WI38 (cell line): ENCODE measurements at regions not wholly inside any gene's neighbourhood (a gene's known extent, or its start where the extent isn't known, plus 50 kb on each side); places are given as distances from the start of the nearest gene placed in this dataset.

Source experiments
- H3K4me3 ChIP-seq: 2 replicates; pipeline ENCODE4 v1.5.1; 2011; ENCODE audit warnings: low read depth, mild to moderate bottlenecking, control low read depth, low read length
- CTCF ChIP-seq: IDR thresholded peaks from 2 replicates; pipeline ENCODE4 v1.5.1; 2012; ENCODE audit warnings: low read depth, mild to moderate bottlenecking, control low read depth, low read length

- TF ChIP-seq CTCF: no peak
- H3K4me3 ChIP-seq: no peak overlapping the region
Measured at GRCh38 chr5:124996023-124996763, 249.8 kb upstream of the ZNF608 start.

GRCh38 chr5:124996764-124997077 lies 250.3 kb upstream of the ZNF608 start:
- no peak for TF ChIP-seq CTCF
- no peak overlapping the region for H3K4me3 ChIP-seq

- H3K4me3 ChIP-seq: no peak overlapping the region
- no peak for TF ChIP-seq CTCF
Measured at GRCh38 chr5:124997186-124997893, 250.9 kb upstream of the ZNF608 start.

- no peak overlapping the region for H3K4me3 ChIP-seq
- no peak for TF ChIP-seq CTCF
Measured at GRCh38 chr5:124998520-124998919, 252.1 kb upstream of the ZNF608 start.

- TF ChIP-seq CTCF: no peak
- no peak overlapping the region for H3K4me3 ChIP-seq
Measured at GRCh38 chr5:125002727-125003598, 256.5 kb upstream of the ZNF608 start.

GRCh38 chr5:125004009-125004408 lies 257.6 kb upstream of the ZNF608 start:
- H3K4me3 ChIP-seq: no peak overlapping the region
- no peak for TF ChIP-seq CTCF
